ENCODE measurements at regions not wholly inside any gene's neighbourhood (a gene's known extent, or its start where the extent isn't known, plus 50 kb on each side); places are given as distances from the start of the nearest gene placed in this dataset.

DNA sequence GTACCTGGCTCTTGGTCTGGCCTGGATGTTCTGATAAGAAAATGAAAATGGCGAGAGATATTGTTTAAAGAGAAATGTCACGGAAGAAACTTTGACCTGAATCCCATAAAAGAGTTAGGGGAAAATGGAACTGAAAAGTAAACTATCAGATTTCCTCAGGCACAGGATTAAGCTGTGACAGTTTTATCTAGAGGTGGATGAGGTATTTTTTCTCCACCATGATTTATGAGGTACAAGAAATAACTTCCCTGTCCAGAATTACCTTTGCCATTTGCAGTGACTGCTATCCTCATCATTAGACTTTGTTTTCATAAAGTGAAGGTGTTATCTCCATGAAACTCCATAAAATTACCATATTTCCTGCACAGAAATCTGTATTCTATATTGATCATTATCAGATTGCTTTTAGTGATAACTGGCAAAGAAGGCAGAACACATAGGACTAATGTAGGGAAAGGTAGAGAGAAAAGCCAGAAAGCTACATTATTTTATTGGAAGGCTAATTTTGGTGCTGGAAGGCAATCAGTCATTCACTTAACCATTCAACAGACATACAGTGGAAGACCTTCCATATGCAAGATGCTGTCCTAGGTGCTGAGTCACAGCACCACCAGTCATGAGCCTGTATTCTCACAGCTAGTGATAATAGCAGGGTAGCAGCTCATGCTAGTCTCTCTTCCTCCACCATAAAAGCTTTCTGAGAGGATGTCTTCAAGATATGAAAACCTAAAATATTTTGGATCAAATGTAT is 427.3 kb upstream of the CITED2 start:
- no peak for TF ChIP-seq POLR2A (IDR thresholded peaks at IDR 0.05)
- TF ChIP-seq, protein P1, sequence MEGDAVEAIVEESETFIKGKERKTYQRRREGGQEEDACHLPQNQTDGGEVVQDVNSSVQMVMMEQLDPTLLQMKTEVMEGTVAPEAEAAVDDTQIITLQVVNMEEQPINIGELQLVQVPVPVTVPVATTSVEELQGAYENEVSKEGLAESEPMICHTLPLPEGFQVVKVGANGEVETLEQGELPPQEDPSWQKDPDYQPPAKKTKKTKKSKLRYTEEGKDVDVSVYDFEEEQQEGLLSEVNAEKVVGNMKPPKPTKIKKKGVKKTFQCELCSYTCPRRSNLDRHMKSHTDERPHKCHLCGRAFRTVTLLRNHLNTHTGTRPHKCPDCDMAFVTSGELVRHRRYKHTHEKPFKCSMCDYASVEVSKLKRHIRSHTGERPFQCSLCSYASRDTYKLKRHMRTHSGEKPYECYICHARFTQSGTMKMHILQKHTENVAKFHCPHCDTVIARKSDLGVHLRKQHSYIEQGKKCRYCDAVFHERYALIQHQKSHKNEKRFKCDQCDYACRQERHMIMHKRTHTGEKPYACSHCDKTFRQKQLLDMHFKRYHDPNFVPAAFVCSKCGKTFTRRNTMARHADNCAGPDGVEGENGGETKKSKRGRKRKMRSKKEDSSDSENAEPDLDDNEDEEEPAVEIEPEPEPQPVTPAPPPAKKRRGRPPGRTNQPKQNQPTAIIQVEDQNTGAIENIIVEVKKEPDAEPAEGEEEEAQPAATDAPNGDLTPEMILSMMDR (IDR thresholded peaks at IDR 0.05), result no peak
